Retina (tissue), 1 donor: ENCODE measurements at regions not wholly inside any gene's neighbourhood (a gene's known extent, or its start where the extent isn't known, plus 50 kb on each side); places are given as distances from the start of the nearest gene placed in this dataset.

Experiments
- DNase-seq: peaks from one replicate; pipeline ENCODE4 v3.0.0-alpha.2; 2016

DNA sequence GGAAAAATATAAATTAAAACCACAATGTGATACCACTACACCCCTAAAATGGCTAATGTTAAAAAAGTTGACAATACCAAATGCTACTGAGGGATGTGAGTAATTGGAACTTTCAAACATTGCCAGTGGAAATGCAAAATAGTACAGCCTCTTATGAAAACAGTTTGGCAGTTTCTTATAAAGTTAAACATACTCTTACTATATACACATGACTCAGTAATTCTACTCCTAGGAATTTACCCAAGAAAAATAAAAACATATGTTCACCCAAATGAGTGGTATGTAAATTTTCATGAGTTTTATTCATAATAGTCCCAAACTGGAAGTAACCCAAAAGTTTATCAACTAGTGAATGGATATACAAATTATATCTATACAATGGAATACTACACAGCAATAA, 228.0 kb downstream of the CYP26B1 start:
- no peak for DNase-seq

DNA sequence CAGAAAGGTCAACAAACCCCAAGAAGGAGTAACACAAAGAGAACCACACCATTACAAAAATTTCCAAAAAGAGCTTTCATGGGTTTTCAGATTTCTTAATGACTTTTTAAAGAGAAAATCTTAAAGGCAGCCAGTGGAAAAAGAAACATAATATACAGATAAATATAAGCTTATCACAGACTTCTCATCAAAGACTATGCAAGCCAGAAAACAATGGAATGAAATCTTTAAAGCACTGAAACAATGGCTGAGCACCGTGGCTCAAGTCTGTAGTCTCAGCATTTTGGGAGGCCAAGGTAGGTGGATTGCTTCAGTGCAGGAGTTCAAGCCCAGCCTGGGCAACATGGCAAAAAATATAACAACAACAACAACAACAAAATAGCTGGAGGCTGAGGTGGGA, 237.4 kb downstream of the CYP26B1 start:
- DNase-seq, result no peak

DNA sequence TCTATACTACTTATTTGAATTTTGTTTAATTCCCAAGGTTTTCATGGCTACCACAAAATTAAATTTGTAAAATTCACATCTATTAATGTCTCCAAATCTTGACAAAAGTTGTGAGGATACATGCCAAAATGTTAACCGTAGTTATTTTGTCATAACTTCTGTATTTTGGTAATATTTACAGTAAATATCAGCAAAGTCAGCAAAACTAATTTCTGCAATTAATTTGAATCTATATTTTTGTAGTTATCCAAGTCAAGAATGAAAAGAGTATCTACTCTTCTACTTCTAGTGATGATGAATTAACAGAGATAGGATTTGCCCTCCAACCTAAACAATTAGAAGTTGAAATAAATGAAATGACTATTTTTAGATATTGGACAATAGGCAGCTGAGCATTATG, 238.9 kb downstream of the CYP26B1 start:
- DNase-seq, result no peak

DNA sequence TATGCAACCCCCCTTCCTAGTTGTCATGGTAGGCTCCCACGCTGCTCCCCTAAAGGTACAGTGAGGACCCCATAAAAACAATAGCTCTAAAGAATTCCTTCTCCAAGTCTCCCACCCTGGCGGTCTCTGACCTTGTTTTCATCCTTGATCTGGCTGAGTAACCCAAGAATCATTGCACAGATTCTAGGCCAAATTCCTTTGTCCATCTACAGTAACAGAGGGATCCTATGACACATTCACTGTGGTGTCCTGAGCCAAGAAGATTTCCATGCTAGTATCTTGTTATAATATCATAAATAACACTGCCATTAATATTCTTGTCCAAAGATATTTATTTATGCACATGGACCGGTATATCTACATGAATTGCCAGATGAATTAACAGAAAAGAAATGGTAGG, 240.2 kb downstream of the CYP26B1 start:
- DNase-seq, result no peak

DNA sequence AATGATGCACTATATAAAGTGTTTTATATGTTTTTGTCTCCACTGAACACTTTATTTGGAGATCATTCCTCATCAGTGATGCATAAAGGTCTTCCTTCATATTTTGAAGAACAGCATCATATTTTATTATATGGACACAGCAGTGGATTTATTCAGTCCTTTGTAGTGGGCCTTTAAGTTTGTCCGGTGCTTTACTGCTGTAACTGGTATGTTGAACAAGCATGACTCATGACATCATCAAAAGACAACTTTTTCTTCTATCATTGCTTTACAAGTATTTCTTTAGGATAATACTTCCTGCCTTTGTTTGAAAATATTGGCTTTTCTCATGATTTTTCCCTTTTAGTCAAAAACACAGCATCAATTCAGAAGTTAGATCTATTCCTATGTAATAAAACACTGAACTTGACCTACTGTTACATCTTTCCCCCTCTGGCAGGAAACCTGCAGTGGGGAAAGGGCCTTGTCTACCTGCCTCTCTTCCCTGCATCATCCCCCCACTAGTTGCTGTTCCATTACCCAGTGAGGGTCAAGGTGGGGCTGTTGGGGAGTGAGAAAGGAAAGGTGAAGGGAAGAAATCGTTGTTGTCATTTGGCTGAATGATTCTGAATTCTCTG, 241.2 kb downstream of the CYP26B1 start:
- DNase-seq, result no peak

DNA sequence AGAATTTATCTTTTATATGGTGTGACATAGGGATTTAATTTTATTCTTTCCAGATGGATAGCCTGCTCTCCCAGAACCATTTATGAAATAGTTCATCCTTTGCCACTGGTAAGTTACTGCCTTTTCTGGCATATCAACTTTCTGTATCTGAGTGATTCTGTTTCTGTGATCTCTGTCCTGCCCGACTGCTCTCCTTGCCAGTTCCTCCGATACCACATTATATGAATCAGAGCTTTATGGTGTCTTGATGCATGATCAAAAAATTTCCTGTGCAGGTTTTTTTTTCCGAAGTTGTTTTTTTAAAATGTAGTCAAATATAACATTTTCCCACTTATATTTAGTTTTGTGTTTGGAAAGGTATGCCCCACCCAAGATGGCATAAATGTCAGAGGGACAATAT, 242.5 kb downstream of the CYP26B1 start:
- no peak for DNase-seq

DNA sequence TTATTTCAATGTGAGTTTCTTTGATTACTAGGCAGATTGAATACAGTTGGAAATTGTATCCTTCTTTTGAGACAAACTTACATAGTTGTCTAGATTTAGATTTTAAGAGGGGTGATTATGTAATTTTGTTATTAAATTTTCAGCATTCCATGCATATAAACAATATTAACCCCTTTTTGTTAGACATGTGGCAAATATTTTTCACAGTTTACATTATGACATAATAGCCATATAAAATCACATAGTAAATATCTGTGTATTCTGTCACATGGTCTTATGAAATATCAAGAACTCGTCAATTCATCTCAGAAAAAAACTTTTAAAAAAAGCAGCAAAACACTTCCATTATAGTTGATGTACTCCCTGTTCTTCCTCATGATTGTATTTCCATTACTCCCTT, 243.8 kb downstream of the CYP26B1 start:
- no peak for DNase-seq

DNA sequence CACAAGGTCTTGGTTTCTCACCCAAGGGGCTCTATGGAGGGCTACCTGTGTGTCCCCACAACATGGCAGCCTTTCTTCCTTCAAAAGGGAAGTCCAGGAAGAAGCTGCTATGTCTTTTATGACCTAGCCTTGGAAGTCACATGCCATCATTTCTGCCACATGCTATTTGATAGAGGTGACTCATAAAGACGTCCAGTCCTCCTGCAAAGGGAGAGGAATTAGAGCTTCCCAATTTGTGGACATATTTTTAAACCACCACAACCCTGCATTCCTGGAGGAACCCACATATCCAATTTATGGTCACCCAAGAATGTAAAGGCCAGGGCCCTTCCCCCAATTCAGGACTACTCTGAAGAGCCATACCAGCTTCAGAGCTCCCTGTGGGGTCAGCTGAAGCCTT, 246.2 kb downstream of the CYP26B1 start:
- no peak for DNase-seq

DNA sequence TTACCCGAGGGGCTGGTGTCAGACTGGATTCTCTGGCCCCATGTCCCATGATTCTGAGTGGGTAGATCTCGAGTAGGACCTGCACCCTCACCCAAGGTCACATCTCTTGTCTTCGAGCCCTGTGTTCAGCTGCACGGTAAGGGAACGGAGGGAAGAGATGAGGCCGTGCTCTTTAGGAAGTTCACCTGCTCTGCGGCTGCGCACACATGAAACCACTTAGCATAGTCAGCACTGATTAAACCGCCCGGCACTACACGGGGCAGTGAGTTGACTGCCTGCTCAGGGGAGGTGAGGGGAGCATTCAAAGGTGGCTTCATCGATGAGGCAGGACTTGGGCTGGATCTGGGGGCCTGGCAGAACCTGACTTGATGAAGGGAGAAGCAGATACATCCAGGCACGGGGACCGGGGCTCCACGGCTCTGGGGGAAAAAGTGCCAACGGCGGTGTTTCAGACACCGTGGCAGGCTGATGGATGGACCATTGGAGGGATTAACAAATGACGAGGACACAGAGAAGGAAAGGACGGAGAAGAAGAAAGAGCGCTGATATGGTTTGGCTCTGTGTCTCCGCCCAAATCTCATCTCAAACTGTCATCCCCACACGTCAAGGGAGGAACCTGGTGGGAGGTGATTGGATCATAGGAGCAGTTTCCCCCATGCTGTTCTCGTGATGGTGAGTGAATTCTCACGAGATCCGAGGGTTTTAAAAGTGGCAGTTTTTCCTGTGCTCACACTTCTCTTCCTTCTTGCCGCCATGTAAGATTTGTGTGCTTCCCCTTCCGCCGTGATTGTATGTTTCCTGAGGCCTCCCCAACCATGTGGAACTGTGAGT, 248.6 kb downstream of the CYP26B1 start:
- no peak for DNase-seq

DNA sequence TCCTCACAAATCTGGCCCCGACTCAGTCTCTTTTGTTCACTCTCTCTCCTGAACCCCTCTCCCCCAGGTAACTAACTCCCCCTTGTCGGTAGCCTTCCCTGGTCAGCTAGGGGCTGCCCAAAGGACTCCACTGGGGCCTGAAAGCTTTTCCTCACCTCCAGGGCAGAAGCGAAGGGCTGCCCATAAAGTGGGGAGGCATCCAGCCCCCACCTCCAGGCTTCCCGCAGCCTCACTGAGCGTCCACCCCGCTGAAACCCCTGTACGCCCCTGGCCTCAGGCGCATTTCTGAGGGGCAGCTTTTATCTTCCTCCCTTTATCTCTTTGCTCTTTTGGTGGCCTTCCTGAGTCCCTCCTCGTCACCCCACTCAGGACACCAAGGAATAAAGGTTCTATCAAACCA, 249.3 kb downstream of the CYP26B1 start:
- no peak for DNase-seq

DNA sequence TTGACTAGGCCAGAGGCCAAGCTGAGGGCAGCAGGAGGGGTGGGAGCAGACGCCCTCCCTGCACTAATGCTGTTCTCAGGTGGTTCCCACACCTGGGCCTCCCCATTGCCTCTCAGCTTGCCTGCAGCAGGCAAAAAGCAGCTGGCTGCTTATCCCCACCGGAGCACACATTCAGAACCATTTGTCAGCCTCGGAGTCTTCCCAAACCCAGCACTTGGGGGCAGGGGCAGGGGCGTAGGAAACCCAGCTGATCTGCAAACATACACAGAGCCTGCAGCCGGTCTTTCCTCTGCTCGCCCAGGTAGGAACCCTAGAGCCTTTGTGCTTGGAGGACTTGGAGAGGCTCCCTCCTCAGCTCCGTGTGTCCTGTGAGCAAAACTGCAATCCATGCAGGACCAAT, 249.8 kb downstream of the CYP26B1 start:
- no peak for DNase-seq

DNA sequence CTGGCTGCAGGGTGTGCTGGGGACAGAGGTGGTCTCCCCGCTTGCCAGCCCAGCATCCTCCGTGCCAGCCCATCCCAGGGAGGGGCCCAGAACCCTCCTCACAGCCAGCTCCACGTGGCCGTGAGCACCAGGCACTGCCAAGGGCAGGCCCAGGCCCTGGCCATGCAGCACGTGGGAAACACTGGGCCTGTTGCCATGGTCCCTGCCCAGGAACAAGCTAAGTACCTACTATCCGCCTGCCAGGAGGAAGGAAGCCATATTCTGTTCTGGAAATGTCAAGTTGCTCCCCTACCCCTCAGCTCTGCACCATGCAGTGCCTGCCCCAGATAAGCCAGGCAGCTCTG, 250.6 kb downstream of the CYP26B1 start:
- DNase-seq, result no peak

DNA sequence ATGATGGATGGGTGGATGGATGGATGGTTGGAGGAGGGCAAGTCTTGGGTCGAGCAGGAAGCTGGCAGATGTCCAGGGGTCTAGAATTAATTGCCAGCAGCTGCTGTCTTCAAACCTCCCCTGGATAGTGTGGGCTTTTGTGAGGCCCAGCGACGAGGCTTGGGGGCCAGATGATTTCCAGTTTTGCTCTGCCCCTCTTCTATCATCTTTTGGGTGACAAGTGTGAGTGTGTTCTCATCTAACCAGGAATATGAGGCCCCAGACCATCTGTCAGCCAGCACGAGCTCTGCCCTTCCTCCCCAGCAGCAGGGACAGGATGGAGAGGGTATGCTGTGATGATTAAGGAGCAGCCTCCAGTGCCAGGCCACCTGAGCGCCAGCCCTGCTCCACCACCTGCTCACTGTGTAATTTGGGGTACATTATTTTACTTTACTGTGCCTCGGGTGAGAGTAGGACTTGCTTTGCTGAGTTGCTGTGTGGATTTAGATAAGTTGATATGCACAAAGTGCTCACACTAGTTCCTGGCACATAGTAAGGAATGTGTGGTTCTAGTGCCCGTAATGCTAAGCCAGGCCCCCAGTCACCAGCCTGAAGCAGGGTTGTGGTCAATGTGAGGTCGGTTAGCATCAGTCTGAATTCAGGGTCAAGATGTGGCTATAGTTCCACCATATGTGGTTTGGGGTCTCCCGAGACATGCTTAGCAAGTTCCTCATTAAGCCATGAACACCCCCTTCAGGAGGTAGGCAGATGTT, 251.1 kb downstream of the CYP26B1 start:
- DNase-seq, result no peak

DNA sequence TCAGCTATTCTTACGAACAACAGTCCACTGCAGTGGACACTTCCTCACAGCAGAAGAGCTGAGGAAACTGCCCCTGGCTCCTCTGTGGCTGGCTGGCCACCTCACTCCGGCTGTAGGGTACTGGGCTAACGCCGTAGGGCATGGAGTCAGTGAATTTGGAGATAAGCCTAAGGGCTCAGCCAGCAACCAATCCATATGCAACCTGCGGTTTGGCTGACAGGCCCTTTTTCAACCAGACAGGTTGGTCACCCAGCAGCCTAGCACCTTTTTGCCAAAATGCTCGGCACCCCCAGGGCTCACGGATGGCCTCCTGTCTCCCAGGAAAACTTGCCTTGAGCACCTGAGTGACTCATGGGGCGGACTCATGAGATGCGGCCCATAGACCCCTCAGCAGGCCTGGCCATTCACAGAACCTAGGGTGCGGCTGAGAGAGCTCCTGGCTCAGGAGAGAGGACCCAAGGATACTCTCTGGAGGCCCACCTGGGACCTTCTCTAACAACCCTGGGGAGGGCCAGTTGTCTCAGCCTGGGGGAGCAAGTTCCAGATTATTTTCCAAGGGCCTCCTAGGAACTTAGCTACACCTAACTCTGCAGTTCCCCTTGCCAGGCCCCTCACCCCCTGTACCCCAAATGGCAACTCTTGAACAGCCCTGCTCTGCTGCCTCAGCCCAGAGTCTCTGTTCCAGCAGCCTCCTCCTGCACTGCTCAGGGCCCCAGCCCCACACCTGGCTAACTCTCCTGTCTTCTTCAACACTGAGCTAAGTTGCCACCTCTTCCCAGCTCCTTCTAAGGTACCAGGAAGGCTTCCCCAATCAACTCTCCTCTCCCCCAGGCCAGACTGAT, 252.1 kb downstream of the CYP26B1 start:
- no peak for DNase-seq

DNA sequence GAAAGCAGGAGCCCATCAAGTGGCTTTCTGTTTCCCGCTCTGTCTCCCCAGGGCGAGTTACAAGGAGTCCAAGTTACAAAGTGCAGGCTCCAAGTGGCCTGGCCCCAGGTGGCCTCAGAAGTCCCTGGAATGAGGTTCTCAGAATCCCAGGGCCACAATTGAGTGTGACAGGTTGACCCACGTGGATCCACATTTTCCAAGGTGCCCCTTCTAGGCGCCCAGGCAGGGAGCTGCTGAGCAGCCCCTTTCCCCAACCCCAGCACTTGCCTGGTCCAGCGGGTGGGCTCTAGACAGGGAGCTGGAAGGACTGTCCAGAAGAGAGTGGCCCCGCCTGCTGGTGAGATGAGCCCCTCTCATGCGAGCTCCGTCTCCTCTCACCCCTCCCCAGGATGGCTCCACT, 253.4 kb downstream of the CYP26B1 start:
- DNase-seq, result no peak

DNA sequence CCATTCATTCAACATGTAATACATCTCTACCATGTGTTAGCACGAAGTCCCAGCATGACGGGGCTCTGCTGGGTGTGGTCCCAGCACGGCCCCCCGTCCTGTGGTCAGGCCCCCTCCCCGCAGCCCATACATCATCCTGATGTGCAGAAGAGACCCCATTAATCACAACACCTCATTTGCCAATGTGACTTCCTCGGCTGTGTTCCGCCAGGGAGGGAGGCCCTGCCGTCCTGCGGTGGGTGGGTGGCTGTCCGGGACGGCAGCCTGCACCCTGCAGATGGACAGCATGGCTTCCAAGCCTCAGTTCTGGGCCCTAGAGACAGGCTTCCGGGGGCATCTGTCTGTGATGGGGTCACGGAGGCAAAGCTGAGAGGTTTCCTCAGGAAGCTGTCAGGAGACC, 254.0 kb downstream of the CYP26B1 start:
- no peak for DNase-seq

DNA sequence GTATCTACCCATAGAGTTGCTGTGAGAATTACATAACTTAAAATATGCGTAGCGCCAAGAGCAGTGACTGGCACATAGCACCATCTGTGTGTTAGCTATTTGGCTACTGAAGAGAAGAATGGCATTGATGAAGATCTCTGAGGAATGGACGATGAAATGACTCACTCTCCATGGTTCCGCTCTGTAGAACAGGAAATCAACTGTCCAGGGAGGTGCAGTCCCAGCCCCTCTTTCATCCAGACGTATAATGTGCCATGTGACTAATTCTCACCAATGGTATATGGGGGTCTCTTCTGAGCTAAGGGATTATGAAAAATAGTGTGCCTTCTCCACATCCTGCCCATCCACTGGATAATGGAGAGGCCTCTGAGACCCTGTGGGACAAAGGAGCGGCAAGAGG, 254.8 kb downstream of the CYP26B1 start:
- no peak for DNase-seq

DNA sequence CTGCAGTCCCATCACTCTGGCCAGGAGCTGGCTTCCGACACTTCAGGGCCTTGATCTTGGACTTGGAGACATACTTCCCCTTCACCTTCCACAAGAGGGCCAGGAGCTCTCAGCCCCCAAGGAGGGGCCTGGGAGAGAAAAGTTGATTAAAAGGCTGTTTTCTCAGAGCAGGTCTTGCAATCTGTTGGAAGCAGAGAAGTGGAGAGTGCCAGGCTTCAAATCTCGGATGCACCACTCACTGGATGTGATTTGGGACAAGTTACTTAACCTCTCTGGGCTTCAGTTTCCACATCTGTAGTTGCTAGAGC, 255.3 kb downstream of the CYP26B1 start:
- no peak for DNase-seq

DNA sequence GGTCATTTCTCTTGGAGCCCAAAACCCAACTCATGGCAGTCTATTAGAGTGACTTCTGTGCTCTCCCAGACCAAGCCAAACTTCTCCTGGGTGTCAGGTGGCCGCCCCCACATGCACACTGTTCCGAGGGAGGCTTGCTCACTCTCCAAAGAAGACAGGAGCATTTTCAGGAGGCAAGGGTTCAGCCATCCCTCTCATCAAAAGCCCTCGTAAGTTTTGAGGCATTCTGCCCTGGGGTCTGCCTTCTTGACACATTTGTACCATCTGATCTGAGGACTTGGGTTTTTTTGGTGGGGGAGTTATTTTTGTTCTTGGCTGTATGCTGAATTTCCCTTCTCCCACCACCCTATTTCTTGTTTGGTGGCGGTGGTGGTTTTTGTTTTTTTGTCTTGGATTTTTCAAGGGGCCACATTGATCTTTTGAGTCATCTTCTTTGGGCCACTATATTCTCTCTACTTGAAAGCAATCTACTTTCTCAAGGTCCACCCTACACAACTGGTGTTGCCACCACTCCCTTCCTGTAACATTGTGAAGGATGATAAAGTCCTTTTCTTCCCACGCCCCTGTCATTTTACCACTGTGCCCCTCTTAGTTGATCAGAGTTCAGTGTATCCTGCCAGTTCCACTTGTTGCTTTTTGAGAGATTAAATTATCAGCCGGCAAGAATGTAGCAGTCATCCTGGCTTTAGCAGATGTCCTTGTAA, 255.8 kb downstream of the CYP26B1 start:
- no peak for DNase-seq

DNA sequence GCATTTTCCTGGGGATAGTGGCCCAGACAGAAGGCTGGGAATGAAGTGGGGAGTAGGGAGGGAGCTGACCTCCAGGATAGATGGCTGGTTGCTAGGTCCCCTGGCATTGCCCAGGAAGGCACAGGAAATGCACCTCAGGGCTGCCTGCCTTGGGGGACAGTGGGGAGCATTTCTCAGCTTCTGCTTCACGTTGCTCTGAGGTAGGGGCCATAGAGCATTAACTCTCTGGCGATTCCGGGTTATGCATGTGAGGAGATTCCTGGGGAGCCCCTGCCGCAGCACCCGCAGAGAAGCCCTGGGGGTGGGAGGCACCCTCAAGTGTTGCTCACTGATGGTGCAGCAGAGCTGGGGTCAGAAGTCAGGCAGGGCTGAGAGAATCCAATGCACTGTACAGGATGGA, 256.5 kb downstream of the CYP26B1 start:
- no peak for DNase-seq

DNA sequence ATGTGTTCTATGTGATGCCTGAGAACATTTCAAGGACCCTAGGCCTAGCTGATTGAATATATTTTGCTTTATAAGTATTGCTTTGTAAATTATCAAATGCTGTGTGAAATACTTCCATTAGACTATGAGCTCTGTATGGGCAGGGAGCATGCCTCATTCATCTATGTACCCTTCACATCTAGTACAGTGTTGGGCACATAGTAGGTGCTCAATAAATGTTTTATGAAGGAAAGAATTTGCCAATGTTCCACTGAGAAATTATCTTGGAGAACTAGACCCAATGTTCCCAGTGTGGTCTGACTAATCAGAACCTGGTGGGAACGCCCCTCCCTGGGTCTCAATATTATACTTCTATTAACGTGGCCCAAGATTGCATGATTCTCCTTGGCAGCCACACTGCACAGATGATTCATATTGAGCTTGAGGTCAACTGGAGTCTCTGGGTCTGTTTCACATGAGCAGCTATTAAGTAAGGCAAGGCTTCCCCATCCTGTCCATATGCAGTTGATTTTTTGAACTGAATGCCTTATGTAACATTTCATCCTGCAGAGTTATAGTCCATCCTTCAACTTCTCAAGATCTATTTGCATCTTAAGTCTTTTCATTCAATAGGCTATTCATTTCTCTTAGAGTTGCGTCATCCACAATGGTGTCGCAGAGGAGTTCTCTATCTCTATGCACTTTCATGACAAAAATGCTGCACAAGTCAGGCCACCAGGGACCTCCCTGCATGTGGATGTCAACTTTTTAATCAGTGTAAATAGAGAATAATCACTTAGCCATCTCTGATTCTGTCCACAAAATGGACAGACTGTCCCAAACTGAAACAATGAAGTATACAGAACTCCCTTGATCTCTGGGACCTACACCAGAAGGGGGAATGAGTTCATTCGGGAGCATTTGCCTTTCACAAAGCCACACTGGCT, 257.6 kb downstream of the CYP26B1 start:
- no peak for DNase-seq
